Liver (tissue), 8 donors: ENCODE measurements at regions not wholly inside any gene's neighbourhood (a gene's known extent, or its start where the extent isn't known, plus 50 kb on each side); places are given as distances from the start of the nearest gene placed in this dataset.

Source experiments
- DNase-seq: peaks from one replicate; pipeline ENCODE4 v3.0.0-alpha.2; 2017; ENCODE audit warnings: low spot score
- H3K27ac ChIP-seq, 2 donors: one replicate each; pipeline ENCODE4 v1.7.0; 2013; ENCODE audit warnings: inconsistent platforms in 2 of 2, low read length in 2 of 2, control low read depth in 1 of 2, low read depth in 1 of 2, mild to moderate bottlenecking in 1 of 2
- H3K27me3 ChIP-seq, 4 donors: one replicate each; pipeline versions ENCODE4 v1.6.1 to v1.7.0; 2013; ENCODE audit warnings: low read length in 3 of 4, inconsistent platforms in 1 of 4, mild to moderate bottlenecking in 1 of 4, moderate library complexity in 1 of 4; ENCODE audit not compliant: control insufficient read depth in 4 of 4, insufficient read depth in 4 of 4
- H3K36me3 ChIP-seq, 4 donors: one replicate each; pipeline versions ENCODE4 v1.6.1 to v1.7.0; 2013; ENCODE audit warnings: low read length in 3 of 4, mild to moderate bottlenecking in 3 of 4, low read depth in 1 of 4, moderate library complexity in 1 of 4; ENCODE audit not compliant: control insufficient read depth in 4 of 4, insufficient read depth in 3 of 4
- H3K4me1 ChIP-seq, 4 donors: one replicate each; pipeline versions ENCODE4 v1.6.1 to v1.7.0; 2013; ENCODE audit warnings: low read length in 3 of 4, mild to moderate bottlenecking in 3 of 4, moderate library complexity in 1 of 4; ENCODE audit not compliant: control insufficient read depth in 4 of 4, insufficient read depth in 4 of 4
- H3K4me3 ChIP-seq, 3 donors: one replicate each; pipeline versions ENCODE4 v1.6.1 to v1.7.0; 2013; ENCODE audit warnings: low read length in 3 of 3, control low read depth in 1 of 3, low read depth in 1 of 3, mild to moderate bottlenecking in 1 of 3
- H3K9ac ChIP-seq, 2 donors: one replicate each; pipeline ENCODE4 v1.7.0; 2013; ENCODE audit warnings: low read length in 2 of 2, mild to moderate bottlenecking in 2 of 2, moderate library complexity in 2 of 2, control low read depth in 1 of 2, low read depth in 1 of 2
- H3K9me3 ChIP-seq, 4 donors: one replicate each; pipeline versions ENCODE4 v1.6.1 to v1.7.0; 2013; ENCODE audit warnings: low read length in 3 of 4; ENCODE audit not compliant: control insufficient read depth in 4 of 4
- EGR1 ChIP-seq, 2 donors: IDR thresholded peaks; 2 replicates each; pipeline ENCODE4 v1.6.1; 2016 to 2018; ENCODE audit warnings: antibody characterized with exemption in 2 of 2, low read depth in 2 of 2
- GABPA ChIP-seq, 2 donors: IDR thresholded peaks in 1 of 2; conservative IDR thresholded peaks in 1 of 2; 2 replicates each; pipeline ENCODE4 v1.6.1; 2016; ENCODE audit warnings: antibody characterized with exemption in 2 of 2, mild to moderate bottlenecking in 1 of 2, moderate library complexity in 1 of 2
- HNF4A ChIP-seq, 2 donors: conservative IDR thresholded peaks; 2 replicates each; pipeline ENCODE4 v1.6.1; 2016; ENCODE audit warnings: antibody characterized with exemption in 2 of 2, mild to moderate bottlenecking in 2 of 2
- HNF4G ChIP-seq: IDR thresholded peaks from 2 replicates; pipeline ENCODE4 v1.6.1; 2016; ENCODE audit warnings: antibody characterized with exemption
- JUND ChIP-seq, 2 donors: IDR thresholded peaks; 2 replicates each; pipeline ENCODE4 v1.6.1; 2016; ENCODE audit warnings: antibody characterized with exemption in 2 of 2
- RAD21 ChIP-seq, 2 donors: IDR thresholded peaks; 2 replicates each; pipeline ENCODE4 v1.6.1; 2016; ENCODE audit warnings: antibody characterized with exemption in 2 of 2, mild to moderate bottlenecking in 2 of 2
- RXRA ChIP-seq, 2 donors: IDR thresholded peaks; 2 replicates each; pipeline ENCODE4 v1.6.1; 2017 to 2018; ENCODE audit warnings: antibody characterized with exemption in 2 of 2, mild to moderate bottlenecking in 1 of 2
- TAF1 ChIP-seq: conservative IDR thresholded peaks from 2 replicates; pipeline ENCODE4 v1.6.1; 2016; ENCODE audit warnings: antibody characterized with exemption, mild to moderate bottlenecking
- YY1 ChIP-seq: IDR thresholded peaks from 2 replicates; pipeline ENCODE4 v1.6.1; 2016; ENCODE audit warnings: antibody characterized with exemption, mild to moderate bottlenecking
- WGBS: extraction: QIAGEN DNeasy Blood & Tissue Kit; methylation state at CpG from one replicate; pipeline ENCODE4 v1.1.7; 2013; 5-methylcytosine and 5-hydroxymethylcytosine counted together
- TF ChIP-seq, protein P1 (sequence below): IDR thresholded peaks from 2 replicates; pipeline ENCODE4 v1.6.1; 2016; ENCODE audit warnings: antibody characterized with exemption
- TF ChIP-seq, protein P2 (sequence below): IDR thresholded peaks from 2 replicates; pipeline ENCODE4 v1.6.1; 2016; ENCODE audit warnings: antibody characterized with exemption
- TF ChIP-seq, protein P3 (sequence below): fragments of 150-350 bp; IDR thresholded peaks from 2 replicates; pipeline ENCODE4 v1.5.1; 2017; ENCODE audit warnings: improper control_type of control experiment, low read depth, low read length; ENCODE audit not compliant: missing input control
- donor health status: healthy.
- donor health status: healthy.
- donor health status: healthy.
- donor health status: healthy.
- donor health status: healthy.

DNA sequence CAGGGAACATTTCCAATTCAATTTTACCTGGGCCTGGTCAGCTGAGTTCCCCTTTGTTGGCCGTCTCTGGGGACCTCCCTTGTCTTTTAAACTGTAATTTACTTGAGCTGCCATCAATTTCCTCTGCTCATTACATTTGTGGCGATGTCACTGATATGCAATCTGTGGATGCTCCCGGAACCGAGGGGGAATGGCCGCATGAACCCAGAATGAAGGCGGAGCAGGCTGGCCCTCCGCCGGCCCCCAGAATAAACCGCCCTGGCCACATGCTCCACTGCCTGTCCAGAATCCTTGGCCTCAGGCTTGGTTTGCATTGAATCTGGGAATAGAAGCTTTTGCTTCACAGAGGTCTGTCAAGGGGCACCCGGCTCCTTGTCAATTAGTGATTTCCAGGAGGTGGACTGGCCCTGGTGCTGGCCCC lies 276.8 kb downstream of the TEX29 start:
- Histone ChIP-seq H3K4me3 (no peak overlapping the region), H3K9me3 (no peaks in the 10 kb centered on the region), H3K9ac (no peak overlapping the region), H3K27ac (no peak overlapping the region), H3K4me1 (no peaks in the 10 kb centered on the region), H3K36me3 (no peaks in the 10 kb centered on the region), H3K27me3 (no peaks in the 10 kb centered on the region)
- WGBS, result 86% methylated on average over 10 of the region's 10 CpGs
- no peak for TF ChIP-seq RAD21 (IDR thresholded peaks at IDR 0.05)
- TF ChIP-seq YY1, result no peak
- no peak for TF ChIP-seq HNF4A (conservative IDR thresholded peaks at IDR 0.05)
- TF ChIP-seq RXRA (IDR thresholded peaks at IDR 0.05), result no peak
- TF ChIP-seq EGR1 (IDR thresholded peaks at IDR 0.05; ENCODE audit: low read depth in 2 of 2), result no peak
- no peak for TF ChIP-seq HNF4G
- DNase-seq, result no peak

DNA sequence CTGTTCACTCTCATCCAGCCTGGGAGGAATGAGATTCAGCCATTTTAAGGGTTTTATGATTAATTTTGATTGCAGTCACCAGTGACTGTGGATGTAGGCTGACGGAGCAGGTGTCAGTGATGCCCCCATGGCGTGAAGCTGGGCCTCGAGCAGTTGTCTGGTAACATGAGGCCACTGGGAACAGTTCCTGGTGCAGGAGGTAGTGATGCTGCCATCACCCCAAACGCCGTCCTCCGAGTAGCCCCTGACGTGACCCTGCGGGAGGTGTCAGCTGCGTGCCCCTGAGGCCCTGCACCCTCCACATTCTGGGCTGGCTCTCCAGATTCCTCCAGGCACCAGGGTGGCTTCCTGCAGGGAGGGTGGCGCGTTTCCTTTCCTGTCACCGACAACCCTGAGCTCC lies 277.2 kb downstream of the TEX29 start:
- no peak overlapping the region for H3K27ac ChIP-seq
- no peaks in the 10 kb centered on the region for H3K27me3 ChIP-seq
- H3K4me1 ChIP-seq, result no peaks in the 10 kb centered on the region
- TF ChIP-seq RAD21 (IDR thresholded peaks at IDR 0.05) (no peak), TAF1 (no peak), YY1 (no peak), EGR1 (IDR thresholded peaks at IDR 0.05; ENCODE audit: low read depth in 2 of 2) (no peak), JUND (IDR thresholded peaks at IDR 0.05) (no peak), GABPA (IDR thresholded peaks at IDR 0.05 in 1 of 2, conservative IDR thresholded peaks at IDR 0.05 in 1 of 2) (no peak)
- TF ChIP-seq, protein P1, sequence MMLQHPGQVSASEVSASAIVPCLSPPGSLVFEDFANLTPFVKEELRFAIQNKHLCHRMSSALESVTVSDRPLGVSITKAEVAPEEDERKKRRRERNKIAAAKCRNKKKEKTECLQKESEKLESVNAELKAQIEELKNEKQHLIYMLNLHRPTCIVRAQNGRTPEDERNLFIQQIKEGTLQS, result no peak
- DNase-seq, result no peak
- H3K36me3 ChIP-seq, result no peaks in the 10 kb centered on the region
- H3K4me3 ChIP-seq, result no peak overlapping the region
- no peaks in the 10 kb centered on the region for H3K9me3 ChIP-seq
- 84% methylated on average over 12 of the region's 12 CpGs for WGBS
- no peak overlapping the region for H3K9ac ChIP-seq

DNA sequence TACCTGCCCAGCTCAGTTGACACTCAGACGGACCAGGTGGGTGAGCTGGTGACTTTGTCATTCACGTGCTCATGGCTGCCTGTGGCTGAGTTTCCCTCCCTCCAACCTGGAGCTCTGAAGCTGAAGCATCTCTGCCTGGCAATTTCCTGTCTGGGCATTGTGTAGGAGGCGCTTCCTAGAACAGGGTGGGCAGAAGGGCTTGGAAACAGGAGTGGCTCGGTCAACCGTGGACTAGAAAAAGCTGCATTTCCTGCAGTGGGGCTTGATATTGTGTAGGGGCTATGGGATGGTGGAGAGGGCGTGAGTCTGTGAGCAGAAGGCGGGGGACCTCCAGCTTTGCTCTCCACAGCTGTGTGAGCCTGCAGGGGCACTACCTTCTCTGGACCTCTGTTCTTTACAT lies 278.3 kb downstream of the TEX29 start:
- no peak overlapping the region for H3K27ac ChIP-seq
- WGBS, result 83% methylated on average over 7 of the region's 7 CpGs
- no peak overlapping the region for H3K4me3 ChIP-seq
- H3K9me3 ChIP-seq, result no peaks in the 10 kb centered on the region
- H3K4me1 ChIP-seq, result no peaks in the 10 kb centered on the region
- TF ChIP-seq, protein P2, sequence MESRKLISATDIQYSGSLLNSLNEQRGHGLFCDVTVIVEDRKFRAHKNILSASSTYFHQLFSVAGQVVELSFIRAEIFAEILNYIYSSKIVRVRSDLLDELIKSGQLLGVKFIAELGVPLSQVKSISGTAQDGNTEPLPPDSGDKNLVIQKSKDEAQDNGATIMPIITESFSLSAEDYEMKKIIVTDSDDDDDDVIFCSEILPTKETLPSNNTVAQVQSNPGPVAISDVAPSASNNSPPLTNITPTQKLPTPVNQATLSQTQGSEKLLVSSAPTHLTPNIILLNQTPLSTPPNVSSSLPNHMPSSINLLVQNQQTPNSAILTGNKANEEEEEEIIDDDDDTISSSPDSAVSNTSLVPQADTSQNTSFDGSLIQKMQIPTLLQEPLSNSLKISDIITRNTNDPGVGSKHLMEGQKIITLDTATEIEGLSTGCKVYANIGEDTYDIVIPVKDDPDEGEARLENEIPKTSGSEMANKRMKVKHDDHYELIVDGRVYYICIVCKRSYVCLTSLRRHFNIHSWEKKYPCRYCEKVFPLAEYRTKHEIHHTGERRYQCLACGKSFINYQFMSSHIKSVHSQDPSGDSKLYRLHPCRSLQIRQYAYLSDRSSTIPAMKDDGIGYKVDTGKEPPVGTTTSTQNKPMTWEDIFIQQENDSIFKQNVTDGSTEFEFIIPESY, result no peak
- H3K9ac ChIP-seq, result no peak overlapping the region
- H3K36me3 ChIP-seq, result no peaks in the 10 kb centered on the region
- no peak for DNase-seq
- H3K27me3 ChIP-seq, result no peaks in the 10 kb centered on the region

DNA sequence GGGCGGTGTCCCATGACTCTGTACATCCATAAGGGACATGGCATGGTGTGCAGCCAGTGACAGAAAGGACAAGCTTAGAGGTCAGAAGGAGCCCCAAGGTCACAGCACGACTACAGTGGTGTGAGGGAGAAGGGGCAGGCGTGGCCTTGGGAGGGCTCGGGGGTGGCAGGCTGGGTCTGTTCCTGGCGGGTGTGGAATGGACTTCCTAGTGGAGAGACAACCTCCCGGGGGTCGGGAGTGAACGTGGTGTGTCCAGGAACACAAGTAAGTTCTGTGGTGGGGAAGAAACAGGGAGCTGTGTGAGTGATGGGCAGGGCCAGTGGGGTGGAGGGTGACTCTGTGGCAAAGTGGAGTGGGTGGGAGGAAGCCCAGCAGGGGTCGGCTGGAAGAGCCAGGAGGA lies 279.3 kb downstream of the TEX29 start:
- no peak overlapping the region for H3K27ac ChIP-seq
- no peaks in the 10 kb centered on the region for H3K36me3 ChIP-seq
- DNase-seq, result no peak
- no peak overlapping the region for H3K9ac ChIP-seq
- no peak overlapping the region for H3K4me3 ChIP-seq
- 77% methylated on average over 9 of the region's 9 CpGs for WGBS
- H3K9me3 ChIP-seq, result no peaks in the 10 kb centered on the region
- no peaks in the 10 kb centered on the region for H3K27me3 ChIP-seq
- H3K4me1 ChIP-seq, result no peaks in the 10 kb centered on the region
- TF ChIP-seq EGR1 (IDR thresholded peaks at IDR 0.05; ENCODE audit: low read depth in 2 of 2) (no peak), TAF1 (no peak), JUND (IDR thresholded peaks at IDR 0.05) (no peak)
- TF ChIP-seq, protein P3, sequence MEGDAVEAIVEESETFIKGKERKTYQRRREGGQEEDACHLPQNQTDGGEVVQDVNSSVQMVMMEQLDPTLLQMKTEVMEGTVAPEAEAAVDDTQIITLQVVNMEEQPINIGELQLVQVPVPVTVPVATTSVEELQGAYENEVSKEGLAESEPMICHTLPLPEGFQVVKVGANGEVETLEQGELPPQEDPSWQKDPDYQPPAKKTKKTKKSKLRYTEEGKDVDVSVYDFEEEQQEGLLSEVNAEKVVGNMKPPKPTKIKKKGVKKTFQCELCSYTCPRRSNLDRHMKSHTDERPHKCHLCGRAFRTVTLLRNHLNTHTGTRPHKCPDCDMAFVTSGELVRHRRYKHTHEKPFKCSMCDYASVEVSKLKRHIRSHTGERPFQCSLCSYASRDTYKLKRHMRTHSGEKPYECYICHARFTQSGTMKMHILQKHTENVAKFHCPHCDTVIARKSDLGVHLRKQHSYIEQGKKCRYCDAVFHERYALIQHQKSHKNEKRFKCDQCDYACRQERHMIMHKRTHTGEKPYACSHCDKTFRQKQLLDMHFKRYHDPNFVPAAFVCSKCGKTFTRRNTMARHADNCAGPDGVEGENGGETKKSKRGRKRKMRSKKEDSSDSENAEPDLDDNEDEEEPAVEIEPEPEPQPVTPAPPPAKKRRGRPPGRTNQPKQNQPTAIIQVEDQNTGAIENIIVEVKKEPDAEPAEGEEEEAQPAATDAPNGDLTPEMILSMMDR, result no peak
